SK-N-SH treated with all-trans-retinoic acid at 6 μM for 48 hours (cell line): ENCODE measurements at regions not wholly inside any gene's neighbourhood (a gene's known extent, or its start where the extent isn't known, plus 50 kb on each side); places are given as distances from the start of the nearest gene placed in this dataset.

Source experiments
- ATAC-seq: fragments of 200-7000 bp; cut with Tn5 transposase; 3 replicates; pipeline ENCODE4 v1.9.1; 2020; ENCODE audit warnings: mild to moderate bottlenecking, moderate library complexity
- ARNTL ChIP-seq: fragments of 450-650 bp; formaldehyde crosslinking; IDR thresholded peaks from 2 replicates; pipeline ENCODE4 v1.5.0; 2020; ENCODE audit warnings: low read depth, mild to moderate bottlenecking, moderate library complexity, borderline replicate concordance
- BACH2 ChIP-seq: fragments of 250-450 bp; sonication (Bioruptor Pico); IDR thresholded peaks from 2 replicates; pipeline ENCODE4 v1.9.0; 2021; ENCODE audit warnings: mild to moderate bottlenecking, borderline replicate concordance
- ISL1 ChIP-seq: fragments of 250-450 bp; sonication (Bioruptor Pico); IDR thresholded peaks from 2 replicates; pipeline ENCODE4 v2.1.2; 2022; ENCODE audit warnings: mild to moderate bottlenecking, moderate library complexity
- OSR1 ChIP-seq: fragments of 250-450 bp; sonication (Bioruptor Pico); IDR thresholded peaks from 2 replicates; pipeline ENCODE4 v1.8.0; 2022; ENCODE audit warnings: moderate library complexity, mild to moderate bottlenecking, inconsistent platforms
- RARB ChIP-seq: fragments of 250-450 bp; sonication (Bioruptor Pico); IDR thresholded peaks from 2 replicates; pipeline ENCODE4 v1.8.0; 2021; ENCODE audit warnings: mild to moderate bottlenecking, moderate library complexity
- SNAI2 ChIP-seq: fragments of 250-450 bp; sonication (Bioruptor Pico); IDR thresholded peaks from 2 replicates; pipeline ENCODE4 v1.5.0; 2020; ENCODE audit warnings: mild to moderate bottlenecking, moderate library complexity
- TOX ChIP-seq: fragments of 250-450 bp; sonication (Bioruptor Pico); IDR thresholded peaks from 2 replicates; pipeline ENCODE4 v1.8.0; 2021; ENCODE audit warnings: mild to moderate bottlenecking, moderate library complexity, borderline replicate concordance
- ZFP3 ChIP-seq: fragments of 250-450 bp; sonication (Bioruptor Pico); IDR thresholded peaks from 2 replicates; pipeline ENCODE4 v1.5.0; 2020; ENCODE audit warnings: mild to moderate bottlenecking, moderate library complexity
- ZNF565 ChIP-seq: fragments of 450-650 bp; formaldehyde crosslinking; conservative IDR thresholded peaks from 2 replicates; pipeline ENCODE4 v1.5.0; 2020; ENCODE audit warnings: low read depth, mild to moderate bottlenecking, moderate library complexity
- ZNF70 ChIP-seq: fragments of 450-650 bp; formaldehyde crosslinking; IDR thresholded peaks from 2 replicates; pipeline ENCODE4 v1.5.0; 2020; ENCODE audit warnings: mild to moderate bottlenecking, moderate library complexity
- ZNF8 ChIP-seq: fragments of 450-650 bp; formaldehyde crosslinking; IDR thresholded peaks from 2 replicates; pipeline ENCODE4 v1.5.0; 2020; ENCODE audit warnings: mild to moderate bottlenecking, moderate library complexity
- TF ChIP-seq, protein P1 (sequence below): fragments of 250-450 bp; sonication (Bioruptor Pico); IDR thresholded peaks from 2 replicates; pipeline ENCODE4 v1.5.1; 2021; ENCODE audit warnings: mild to moderate bottlenecking, moderate library complexity
- TF ChIP-seq, protein P2 (sequence below): fragments of 250-450 bp; sonication (Bioruptor Pico); IDR thresholded peaks from 2 replicates; pipeline ENCODE4 v1.5.1; 2020; ENCODE audit warnings: low read depth, mild to moderate bottlenecking, moderate library complexity
- TF ChIP-seq, protein P3 (sequence below): fragments of 250-450 bp; sonication (Bioruptor Pico); IDR thresholded peaks from 2 replicates; pipeline ENCODE4 v1.8.0; 2020; ENCODE audit warnings: mild to moderate bottlenecking, moderate library complexity, borderline replicate concordance
- TF ChIP-seq, protein P4 (sequence below): fragments of 250-450 bp; sonication (Bioruptor Pico); IDR thresholded peaks from 2 replicates; pipeline ENCODE4 v1.5.0; 2020; ENCODE audit warnings: mild to moderate bottlenecking, moderate library complexity
- TF ChIP-seq, protein P5 (sequence below): fragments of 250-450 bp; sonication (Bioruptor Pico); IDR thresholded peaks from 2 replicates; pipeline ENCODE4 v1.8.0; 2021; ENCODE audit warnings: low read depth, mild to moderate bottlenecking, moderate library complexity, borderline replicate concordance

DNA sequence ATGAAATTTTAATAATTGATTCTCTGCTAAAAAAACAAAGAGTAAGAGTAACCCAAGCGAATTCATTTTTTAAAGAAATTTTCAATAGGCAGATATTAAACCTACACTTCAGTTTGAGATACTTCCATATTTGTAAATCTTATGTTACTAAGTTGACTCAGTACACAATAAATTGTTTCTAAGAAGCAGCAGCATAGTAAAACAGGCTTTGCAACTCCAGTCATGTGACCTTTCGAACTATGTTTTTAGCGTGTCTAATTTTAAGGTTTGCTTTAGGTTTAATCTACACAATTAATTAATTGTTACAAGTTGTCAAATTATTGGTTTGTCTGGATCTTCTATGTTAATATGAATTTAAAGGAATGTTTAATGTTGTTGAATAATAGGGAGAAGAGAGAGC lies 708.9 kb upstream of the CITED2 start (continued):
- no peak for TF ChIP-seq BACH2 (CRISPR knock-in tag)

DNA sequence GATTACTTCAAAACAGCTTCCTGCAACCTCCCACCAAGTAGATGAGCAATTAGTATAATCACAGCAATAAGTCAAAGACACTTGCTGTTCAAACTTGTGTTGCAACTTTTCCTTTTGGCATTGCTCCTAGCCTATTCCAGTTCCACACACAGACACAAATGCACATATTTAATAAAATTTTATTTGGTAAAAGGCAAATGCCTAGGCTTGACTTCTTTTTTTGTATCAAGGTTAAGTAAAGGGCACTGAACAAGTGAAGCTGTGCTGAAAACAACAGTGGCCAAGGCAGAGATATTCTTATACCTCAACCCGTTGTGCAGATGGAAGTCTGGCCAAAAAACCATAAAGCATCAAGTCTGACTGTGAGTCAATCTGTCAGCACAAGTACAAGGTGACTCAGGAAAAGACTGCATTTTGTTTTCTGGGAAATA lies 708.4 kb upstream of the CITED2 start:
- no peak for TF ChIP-seq TOX (CRISPR knock-in tag)
- TF ChIP-seq ZNF70 = no peak
- no peak for TF ChIP-seq ARNTL
- TF ChIP-seq, protein P1, sequence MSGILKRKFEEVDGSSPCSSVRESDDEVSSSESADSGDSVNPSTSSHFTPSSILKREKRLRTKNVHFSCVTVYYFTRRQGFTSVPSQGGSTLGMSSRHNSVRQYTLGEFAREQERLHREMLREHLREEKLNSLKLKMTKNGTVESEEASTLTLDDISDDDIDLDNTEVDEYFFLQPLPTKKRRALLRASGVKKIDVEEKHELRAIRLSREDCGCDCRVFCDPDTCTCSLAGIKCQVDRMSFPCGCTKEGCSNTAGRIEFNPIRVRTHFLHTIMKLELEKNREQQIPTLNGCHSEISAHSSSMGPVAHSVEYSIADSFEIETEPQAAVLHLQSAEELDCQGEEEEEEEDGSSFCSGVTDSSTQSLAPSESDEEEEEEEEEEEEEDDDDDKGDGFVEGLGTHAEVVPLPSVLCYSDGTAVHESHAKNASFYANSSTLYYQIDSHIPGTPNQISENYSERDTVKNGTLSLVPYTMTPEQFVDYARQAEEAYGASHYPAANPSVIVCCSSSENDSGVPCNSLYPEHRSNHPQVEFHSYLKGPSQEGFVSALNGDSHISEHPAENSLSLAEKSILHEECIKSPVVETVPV (CRISPR knock-in tag) = no peak
- ATAC-seq = no peak

DNA sequence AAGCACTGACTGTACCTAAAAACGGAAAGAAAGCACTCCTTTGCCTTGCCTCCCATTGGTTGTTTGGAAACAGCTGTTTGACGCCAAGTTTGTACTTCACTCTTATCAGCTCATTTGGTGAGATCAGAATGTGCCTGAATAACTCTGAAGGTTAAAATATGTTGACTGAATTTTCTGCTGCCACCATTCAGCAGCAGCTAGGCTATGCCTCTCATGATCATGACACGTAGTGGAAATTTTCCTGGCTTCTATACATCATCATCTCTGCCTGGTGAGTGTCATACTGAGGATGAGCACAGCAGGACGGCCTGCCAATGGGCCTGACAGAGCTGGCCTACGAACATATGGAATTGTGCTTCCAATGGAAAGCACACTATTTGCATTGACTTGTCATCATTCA lies 704.9 kb upstream of the CITED2 start:
- TF ChIP-seq ZNF8 (CRISPR knock-in tag) = no peak
- TF ChIP-seq OSR1 (CRISPR knock-in tag) = no peak
- TF ChIP-seq ZNF70 = no peak
- TF ChIP-seq ZFP3 (CRISPR knock-in tag) = no peak
- TF ChIP-seq ZNF565 (CRISPR knock-in tag) = no peak
- TF ChIP-seq SNAI2 (CRISPR knock-in tag) = no peak
- TF ChIP-seq TOX (CRISPR knock-in tag) = no peak
- TF ChIP-seq, protein P2, sequence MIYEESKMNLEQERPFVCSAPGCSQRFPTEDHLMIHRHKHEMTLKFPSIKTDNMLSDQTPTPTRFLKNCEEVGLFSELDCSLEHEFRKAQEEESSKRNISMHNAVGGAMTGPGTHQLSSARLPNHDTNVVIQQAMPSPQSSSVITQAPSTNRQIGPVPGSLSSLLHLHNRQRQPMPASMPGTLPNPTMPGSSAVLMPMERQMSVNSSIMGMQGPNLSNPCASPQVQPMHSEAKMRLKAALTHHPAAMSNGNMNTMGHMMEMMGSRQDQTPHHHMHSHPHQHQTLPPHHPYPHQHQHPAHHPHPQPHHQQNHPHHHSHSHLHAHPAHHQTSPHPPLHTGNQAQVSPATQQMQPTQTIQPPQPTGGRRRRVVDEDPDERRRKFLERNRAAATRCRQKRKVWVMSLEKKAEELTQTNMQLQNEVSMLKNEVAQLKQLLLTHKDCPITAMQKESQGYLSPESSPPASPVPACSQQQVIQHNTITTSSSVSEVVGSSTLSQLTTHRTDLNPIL (CRISPR knock-in tag) = no peak
- TF ChIP-seq, protein P3, sequence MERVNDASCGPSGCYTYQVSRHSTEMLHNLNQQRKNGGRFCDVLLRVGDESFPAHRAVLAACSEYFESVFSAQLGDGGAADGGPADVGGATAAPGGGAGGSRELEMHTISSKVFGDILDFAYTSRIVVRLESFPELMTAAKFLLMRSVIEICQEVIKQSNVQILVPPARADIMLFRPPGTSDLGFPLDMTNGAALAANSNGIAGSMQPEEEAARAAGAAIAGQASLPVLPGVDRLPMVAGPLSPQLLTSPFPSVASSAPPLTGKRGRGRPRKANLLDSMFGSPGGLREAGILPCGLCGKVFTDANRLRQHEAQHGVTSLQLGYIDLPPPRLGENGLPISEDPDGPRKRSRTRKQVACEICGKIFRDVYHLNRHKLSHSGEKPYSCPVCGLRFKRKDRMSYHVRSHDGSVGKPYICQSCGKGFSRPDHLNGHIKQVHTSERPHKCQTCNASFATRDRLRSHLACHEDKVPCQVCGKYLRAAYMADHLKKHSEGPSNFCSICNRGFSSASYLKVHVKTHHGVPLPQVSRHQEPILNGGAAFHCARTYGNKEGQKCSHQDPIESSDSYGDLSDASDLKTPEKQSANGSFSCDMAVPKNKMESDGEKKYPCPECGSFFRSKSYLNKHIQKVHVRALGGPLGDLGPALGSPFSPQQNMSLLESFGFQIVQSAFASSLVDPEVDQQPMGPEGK (CRISPR knock-in tag) = no peak
- TF ChIP-seq, all 23 proteins: peak for 0
- peak; percentile 30 for ATAC-seq

DNA sequence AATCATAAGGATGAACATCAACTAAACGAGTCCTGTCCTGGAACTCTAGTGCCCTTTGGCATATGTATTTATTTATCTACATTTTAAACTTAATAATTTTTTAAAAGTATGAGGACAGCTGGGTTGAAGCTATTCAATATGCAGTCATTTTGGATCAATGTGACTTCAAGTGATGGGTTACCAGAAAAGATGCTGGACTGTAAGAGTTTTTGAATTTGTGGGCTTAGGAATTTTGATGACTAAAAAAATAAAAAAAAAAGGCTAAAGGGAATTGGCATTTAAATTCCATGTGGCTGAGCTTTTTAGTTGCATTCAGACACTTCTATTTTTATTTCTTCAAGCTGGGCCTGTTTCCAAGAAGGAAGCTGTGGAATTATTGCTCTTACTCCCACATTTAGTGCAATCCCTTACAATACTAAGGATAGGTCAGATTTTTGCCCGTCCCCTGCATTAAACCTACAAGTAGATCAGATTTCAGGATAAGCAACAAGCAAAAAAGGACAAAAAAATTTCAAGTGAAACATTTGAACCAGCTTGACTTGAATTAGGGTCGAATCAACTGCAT lies 704.2 kb upstream of the CITED2 start:
- peak; percentile 88 for ATAC-seq
- TF ChIP-seq, protein P4, sequence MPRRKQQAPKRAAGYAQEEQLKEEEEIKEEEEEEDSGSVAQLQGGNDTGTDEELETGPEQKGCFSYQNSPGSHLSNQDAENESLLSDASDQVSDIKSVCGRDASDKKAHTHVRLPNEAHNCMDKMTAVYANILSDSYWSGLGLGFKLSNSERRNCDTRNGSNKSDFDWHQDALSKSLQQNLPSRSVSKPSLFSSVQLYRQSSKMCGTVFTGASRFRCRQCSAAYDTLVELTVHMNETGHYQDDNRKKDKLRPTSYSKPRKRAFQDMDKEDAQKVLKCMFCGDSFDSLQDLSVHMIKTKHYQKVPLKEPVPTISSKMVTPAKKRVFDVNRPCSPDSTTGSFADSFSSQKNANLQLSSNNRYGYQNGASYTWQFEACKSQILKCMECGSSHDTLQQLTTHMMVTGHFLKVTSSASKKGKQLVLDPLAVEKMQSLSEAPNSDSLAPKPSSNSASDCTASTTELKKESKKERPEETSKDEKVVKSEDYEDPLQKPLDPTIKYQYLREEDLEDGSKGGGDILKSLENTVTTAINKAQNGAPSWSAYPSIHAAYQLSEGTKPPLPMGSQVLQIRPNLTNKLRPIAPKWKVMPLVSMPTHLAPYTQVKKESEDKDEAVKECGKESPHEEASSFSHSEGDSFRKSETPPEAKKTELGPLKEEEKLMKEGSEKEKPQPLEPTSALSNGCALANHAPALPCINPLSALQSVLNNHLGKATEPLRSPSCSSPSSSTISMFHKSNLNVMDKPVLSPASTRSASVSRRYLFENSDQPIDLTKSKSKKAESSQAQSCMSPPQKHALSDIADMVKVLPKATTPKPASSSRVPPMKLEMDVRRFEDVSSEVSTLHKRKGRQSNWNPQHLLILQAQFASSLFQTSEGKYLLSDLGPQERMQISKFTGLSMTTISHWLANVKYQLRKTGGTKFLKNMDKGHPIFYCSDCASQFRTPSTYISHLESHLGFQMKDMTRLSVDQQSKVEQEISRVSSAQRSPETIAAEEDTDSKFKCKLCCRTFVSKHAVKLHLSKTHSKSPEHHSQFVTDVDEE (CRISPR knock-in tag) = no peak
- TF ChIP-seq, protein P3 (CRISPR knock-in tag) = no peak
- peak; percentile 40; the same call in 1 of the 2 replicates for TF ChIP-seq ISL1 (CRISPR knock-in tag)
- TF ChIP-seq ZFP3 (CRISPR knock-in tag) = no peak
- TF ChIP-seq OSR1 (CRISPR knock-in tag) = no peak
- TF ChIP-seq TOX (CRISPR knock-in tag) = 0 out of 2 replicates have a peak, but pooled peaks have one; percentile 26
- TF ChIP-seq, protein P5, sequence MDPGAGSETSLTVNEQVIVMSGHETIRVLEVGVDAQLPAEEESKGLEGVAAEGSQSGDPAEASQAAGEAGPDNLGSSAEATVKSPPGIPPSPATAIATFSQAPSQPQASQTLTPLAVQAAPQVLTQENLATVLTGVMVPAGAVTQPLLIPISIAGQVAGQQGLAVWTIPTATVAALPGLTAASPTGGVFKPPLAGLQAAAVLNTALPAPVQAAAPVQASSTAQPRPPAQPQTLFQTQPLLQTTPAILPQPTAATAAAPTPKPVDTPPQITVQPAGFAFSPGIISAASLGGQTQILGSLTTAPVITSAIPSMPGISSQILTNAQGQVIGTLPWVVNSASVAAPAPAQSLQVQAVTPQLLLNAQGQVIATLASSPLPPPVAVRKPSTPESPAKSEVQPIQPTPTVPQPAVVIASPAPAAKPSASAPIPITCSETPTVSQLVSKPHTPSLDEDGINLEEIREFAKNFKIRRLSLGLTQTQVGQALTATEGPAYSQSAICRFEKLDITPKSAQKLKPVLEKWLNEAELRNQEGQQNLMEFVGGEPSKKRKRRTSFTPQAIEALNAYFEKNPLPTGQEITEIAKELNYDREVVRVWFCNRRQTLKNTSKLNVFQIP = no peak
- no peak for TF ChIP-seq RARB (CRISPR knock-in tag)
